ENCODE measurements at regions not wholly inside any gene's neighbourhood (a gene's known extent, or its start where the extent isn't known, plus 50 kb on each side); places are given as distances from the start of the nearest gene placed in this dataset.
"Not testable (repeated sequence)": the region's sequence is repeated elsewhere in the genome, so short reads cannot be mapped to it uniquely, and the experiment has no call there.

DNA sequence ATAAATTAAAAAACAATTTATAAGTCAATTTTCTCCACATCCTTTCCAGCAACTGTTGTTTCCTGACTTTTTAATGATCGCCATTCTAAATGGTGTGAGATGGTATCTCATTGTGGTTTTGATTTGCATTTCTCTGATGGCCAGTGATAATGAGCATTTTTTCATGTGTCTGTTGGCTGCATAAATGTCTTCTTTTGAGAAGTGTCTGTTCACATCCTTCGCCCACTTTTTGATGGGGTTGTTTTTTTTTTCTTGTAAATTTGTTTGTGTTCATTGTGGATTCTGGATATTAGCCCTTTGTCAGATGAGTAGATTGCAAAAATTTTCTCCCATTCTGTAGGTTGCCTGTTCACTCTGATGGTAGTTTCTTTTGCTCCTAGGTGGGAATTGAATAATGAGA lies 539.4 kb downstream of the ADCYAP1 start:
- H3K36me3 ChIP-seq (ENCODE audit: insufficient read depth, low read length); H3K4me3 ChIP-seq (ENCODE audit: low read length); H3K4me1 ChIP-seq (ENCODE audit: insufficient read depth, low read length); H2AFZ ChIP-seq (ENCODE audit: low read depth, low read length); H3K27me3 ChIP-seq (ENCODE audit: insufficient read depth, low read length); H3K9me3 ChIP-seq (ENCODE audit: low read length): not testable (repeated sequence)

DNA sequence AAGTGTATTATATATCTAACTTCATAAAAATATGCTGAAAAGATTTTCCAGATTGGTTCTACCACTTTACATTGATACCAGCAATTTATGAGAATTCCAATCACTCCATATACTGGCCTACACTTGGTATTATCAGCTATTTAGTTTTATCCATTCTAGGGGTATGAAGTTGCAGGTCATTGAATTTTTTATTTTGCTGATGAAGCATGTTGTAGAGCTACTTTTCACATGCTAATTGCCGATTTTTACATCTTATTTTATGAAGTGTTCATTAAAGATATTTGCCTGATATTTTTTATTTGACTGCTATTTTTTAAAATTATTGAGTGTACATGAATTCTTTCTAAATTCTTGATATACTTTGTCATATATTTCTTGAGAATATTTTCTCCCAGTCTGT lies 542.1 kb downstream of the ADCYAP1 start:
- Histone ChIP-seq H3K36me3 (ENCODE audit: insufficient read depth, low read length) (no peaks in the 10 kb centered on the region), H2AFZ (ENCODE audit: low read depth, low read length) (no peak overlapping the region), H3K4me1 (ENCODE audit: insufficient read depth, low read length) (no peaks in the 10 kb centered on the region), H3K27me3 (ENCODE audit: insufficient read depth, low read length) (no peaks in the 10 kb centered on the region), H3K9me3 (ENCODE audit: low read length) (no peaks in the 10 kb centered on the region), H3K4me3 (ENCODE audit: low read length) (no peak overlapping the region)

DNA sequence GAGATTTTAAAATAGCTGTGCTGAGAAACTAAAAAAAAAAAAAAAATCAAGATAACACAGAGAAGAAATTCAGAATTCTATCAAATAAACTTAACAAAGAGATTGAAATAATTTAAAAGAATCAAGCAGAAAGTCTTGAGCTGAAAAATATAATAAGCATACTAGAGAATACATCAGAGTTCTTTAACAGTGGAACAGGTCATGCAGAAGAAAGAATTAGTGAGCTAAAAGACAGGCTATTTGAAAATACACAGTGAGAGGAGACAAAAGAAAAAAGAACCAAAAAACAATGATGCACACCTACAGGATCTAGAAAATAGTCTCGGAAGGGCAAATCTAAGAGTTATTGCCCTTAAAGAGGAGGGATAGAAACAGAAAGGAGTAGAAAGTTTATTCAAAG lies 548.1 kb downstream of the ADCYAP1 start:
- Histone ChIP-seq H3K9me3 (ENCODE audit: low read length) (no peaks in the 10 kb centered on the region), H3K27me3 (ENCODE audit: insufficient read depth, low read length) (no peaks in the 10 kb centered on the region), H2AFZ (ENCODE audit: low read depth, low read length) (no peak overlapping the region), H3K4me1 (ENCODE audit: insufficient read depth, low read length) (no peaks in the 10 kb centered on the region), H3K4me3 (ENCODE audit: low read length) (no peak overlapping the region), H3K36me3 (ENCODE audit: insufficient read depth, low read length) (no peaks in the 10 kb centered on the region)

DNA sequence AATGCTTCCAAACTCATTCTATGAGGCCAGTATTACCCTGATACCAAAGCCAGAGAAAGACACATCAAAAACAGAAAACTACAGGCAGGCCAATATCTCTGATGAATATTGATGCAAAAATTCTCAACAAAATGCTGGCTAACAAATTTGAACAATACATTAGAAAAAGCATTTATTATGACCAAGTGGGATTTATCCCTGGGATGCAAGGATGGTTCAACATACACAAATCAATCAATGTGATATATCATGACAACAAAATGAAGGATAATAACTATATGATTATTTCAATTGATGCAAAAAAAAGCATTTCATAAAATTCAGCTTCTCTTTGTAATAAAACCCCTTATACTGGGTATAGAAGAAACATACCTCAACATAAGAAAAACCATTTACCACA lies 550.9 kb downstream of the ADCYAP1 start:
- Histone ChIP-seq H3K36me3 (ENCODE audit: insufficient read depth, low read length) (no peaks in the 10 kb centered on the region), H2AFZ (ENCODE audit: low read depth, low read length) (no peak overlapping the region), H3K9me3 (ENCODE audit: low read length) (no peaks in the 10 kb centered on the region), H3K4me3 (ENCODE audit: low read length) (no peak overlapping the region), H3K27me3 (ENCODE audit: insufficient read depth, low read length) (no peaks in the 10 kb centered on the region), H3K4me1 (ENCODE audit: insufficient read depth, low read length) (no peaks in the 10 kb centered on the region)

DNA sequence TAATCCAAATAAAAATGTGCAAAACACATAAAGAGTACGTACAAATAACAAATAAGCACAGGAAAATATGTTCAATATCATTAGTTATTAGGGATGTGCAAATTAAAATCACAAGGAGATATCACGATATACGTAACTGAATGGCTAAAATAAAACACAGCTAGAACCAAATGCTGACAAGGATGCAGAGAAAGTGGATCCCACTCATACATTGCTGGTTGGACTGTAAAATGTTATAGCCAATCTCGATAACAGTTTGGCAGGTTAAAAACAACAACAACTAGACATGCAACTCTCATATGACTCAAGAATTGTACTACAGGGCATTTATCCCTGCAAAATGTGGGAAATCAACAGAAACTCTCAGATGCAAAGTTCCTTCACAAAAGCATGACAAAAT lies 553.9 kb downstream of the ADCYAP1 start:
- no peaks in the 10 kb centered on the region for H3K27me3 ChIP-seq (ENCODE audit: insufficient read depth, low read length)
- no peaks in the 10 kb centered on the region for H3K36me3 ChIP-seq (ENCODE audit: insufficient read depth, low read length)
- H3K4me3 ChIP-seq (ENCODE audit: low read length): no peak overlapping the region
- H3K9me3 ChIP-seq (ENCODE audit: low read length): no peaks in the 10 kb centered on the region
- no peaks in the 10 kb centered on the region for H3K4me1 ChIP-seq (ENCODE audit: insufficient read depth, low read length)
- H2AFZ ChIP-seq (ENCODE audit: low read depth, low read length): no peak overlapping the region

DNA sequence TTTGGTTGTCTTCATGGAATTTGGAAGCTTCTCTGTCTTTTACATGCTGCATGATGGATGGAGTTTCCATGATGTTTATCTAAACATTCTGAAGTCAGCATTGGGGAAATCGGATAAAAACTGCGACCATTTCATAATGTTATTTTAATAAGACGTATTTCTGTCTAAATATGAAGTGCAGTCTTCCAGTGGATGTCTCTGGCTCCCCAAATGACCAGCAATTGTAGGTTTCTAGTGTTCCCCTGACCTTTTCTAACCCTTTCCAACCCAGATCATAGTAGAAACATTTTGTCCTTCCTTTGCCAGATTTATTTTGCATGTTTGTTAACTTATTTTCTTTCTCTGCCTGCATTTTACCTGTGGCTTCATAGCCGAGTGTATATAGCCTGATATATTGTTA lies 559.3 kb downstream of the ADCYAP1 start:
- no peak overlapping the region for H2AFZ ChIP-seq (ENCODE audit: low read depth, low read length)

DNA sequence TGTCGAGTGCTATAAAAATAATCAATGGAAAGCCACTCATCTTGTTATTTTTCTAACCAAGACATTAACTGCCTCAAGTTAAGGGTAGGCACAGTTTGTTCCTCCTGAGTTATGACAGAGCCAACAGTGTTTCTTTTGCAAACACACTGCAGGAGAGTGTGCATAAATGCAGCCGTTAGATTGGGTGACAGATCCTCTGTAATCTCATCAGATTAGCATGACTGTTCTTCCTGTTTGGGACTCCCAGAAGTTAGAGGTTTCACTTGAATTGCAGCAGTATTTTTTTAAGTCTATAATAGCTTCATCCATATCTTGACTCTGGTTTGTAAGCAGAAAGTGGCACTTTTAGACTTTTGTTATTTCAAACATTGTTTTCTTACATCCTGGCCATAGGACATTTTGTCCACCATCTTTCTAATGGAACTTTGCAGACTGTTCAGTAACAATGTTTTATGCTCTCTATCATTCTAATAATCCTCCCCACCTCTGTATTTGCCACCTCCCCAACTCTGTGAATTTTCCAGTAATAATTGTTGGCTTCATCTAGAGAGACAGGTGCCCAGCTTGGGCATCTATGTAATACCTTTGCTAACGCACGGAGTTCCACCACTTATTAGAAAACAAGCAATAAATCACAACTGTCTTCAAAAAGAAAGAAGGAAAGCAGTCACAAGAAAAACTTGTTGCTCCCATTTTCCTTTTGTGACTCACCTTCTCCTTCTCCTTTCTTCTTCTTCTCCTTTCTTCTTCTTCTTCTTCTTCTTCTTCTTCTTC lies 560.0 kb downstream of the ADCYAP1 start:
- H3K9me3 ChIP-seq (ENCODE audit: low read length): no peaks in the 10 kb centered on the region
- no peak overlapping the region for H2AFZ ChIP-seq (ENCODE audit: low read depth, low read length)
- no peaks in the 10 kb centered on the region for H3K4me1 ChIP-seq (ENCODE audit: insufficient read depth, low read length)
- no peaks in the 10 kb centered on the region for H3K36me3 ChIP-seq (ENCODE audit: insufficient read depth, low read length)
- H3K27me3 ChIP-seq (ENCODE audit: insufficient read depth, low read length): no peaks in the 10 kb centered on the region
- H3K4me3 ChIP-seq (ENCODE audit: low read length): no peak overlapping the region

More for the DNA sequence above, 559.3 kb downstream of the ADCYAP1 start:
- no peaks in the 10 kb centered on the region for H3K4me1 ChIP-seq (ENCODE audit: insufficient read depth, low read length)
- H3K36me3 ChIP-seq (ENCODE audit: insufficient read depth, low read length): no peaks in the 10 kb centered on the region
- no peaks in the 10 kb centered on the region for H3K27me3 ChIP-seq (ENCODE audit: insufficient read depth, low read length)
- H3K4me3 ChIP-seq (ENCODE audit: low read length): no peak overlapping the region
- no peaks in the 10 kb centered on the region for H3K9me3 ChIP-seq (ENCODE audit: low read length)

DNA sequence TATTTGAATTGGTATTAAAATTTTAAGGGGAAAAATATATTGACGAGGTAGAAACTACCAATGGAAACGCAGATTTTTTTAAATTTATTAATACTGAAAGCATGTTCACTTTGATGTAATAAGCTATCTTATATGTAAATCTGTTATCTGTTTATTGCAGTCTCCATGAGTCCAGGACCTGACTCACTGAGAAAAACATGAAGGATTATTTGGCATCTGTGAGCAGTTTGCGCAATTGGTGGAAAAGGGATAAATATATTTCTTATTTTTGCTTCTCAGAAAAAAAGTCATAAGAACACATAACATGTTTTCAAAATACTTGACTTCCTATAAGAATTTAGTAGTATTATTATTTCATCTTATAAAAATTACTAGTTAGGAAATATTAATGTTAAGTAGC lies 561.4 kb downstream of the ADCYAP1 start:
- Histone ChIP-seq H3K9me3 (ENCODE audit: low read length) (no peaks in the 10 kb centered on the region), H3K4me3 (ENCODE audit: low read length) (no peak overlapping the region), H3K4me1 (ENCODE audit: insufficient read depth, low read length) (no peaks in the 10 kb centered on the region), H3K27me3 (ENCODE audit: insufficient read depth, low read length) (no peaks in the 10 kb centered on the region), H2AFZ (ENCODE audit: low read depth, low read length) (no peak overlapping the region), H3K36me3 (ENCODE audit: insufficient read depth, low read length) (no peaks in the 10 kb centered on the region)

DNA sequence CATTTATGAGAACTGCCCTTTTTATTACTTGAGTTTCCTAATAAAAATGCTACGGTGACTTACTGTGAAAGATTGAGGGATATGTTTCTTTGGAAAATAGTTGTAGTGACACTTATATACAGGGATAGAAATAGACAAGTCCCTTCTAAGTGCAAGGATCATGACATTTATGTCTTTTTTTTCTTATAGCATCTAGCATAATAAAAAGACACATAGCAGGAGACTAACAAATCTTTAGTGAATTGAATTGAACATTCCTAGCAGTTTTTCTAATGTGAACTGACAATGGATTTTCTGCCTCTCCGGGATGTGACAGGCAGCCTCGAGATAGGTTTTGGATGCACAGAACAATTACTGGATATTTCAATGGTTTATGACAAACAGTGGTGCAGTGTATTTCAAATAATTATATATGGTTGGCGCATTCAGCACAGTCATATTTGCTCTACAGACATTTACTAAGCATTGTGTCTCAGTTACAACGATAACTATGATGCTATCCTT lies 562.8 kb downstream of the ADCYAP1 start:
- Histone ChIP-seq H3K4me1 (ENCODE audit: insufficient read depth, low read length) (no peaks in the 10 kb centered on the region), H3K27me3 (ENCODE audit: insufficient read depth, low read length) (no peaks in the 10 kb centered on the region), H2AFZ (ENCODE audit: low read depth, low read length) (no peak overlapping the region), H3K9me3 (ENCODE audit: low read length) (no peaks in the 10 kb centered on the region), H3K4me3 (ENCODE audit: low read length) (no peak overlapping the region), H3K36me3 (ENCODE audit: insufficient read depth, low read length) (no peaks in the 10 kb centered on the region)

DNA sequence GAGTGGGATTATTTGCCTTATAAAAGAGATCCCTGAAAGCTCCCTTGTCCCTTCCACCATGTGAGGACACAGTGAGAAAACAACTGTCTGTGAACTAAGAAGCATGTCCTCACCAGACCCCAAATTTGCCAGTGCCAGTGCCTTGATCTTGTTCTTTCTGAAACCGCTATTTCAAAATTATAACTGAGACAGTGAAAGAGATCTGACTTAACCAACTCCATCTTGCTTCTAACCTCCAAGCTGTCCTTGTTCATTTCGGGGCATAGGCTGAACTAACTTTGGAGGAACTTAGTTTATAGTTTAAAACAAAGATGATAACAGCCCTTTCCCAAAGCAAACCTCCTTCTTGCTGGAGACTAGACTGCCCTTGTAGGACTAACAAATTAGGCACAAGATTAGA lies 563.9 kb downstream of the ADCYAP1 start:
- Histone ChIP-seq H3K4me3 (ENCODE audit: low read length) (no peak overlapping the region), H3K27me3 (ENCODE audit: insufficient read depth, low read length) (no peaks in the 10 kb centered on the region), H2AFZ (ENCODE audit: low read depth, low read length) (no peak overlapping the region), H3K9me3 (ENCODE audit: low read length) (no peaks in the 10 kb centered on the region), H3K36me3 (ENCODE audit: insufficient read depth, low read length) (no peaks in the 10 kb centered on the region), H3K4me1 (ENCODE audit: insufficient read depth, low read length) (no peaks in the 10 kb centered on the region)

DNA sequence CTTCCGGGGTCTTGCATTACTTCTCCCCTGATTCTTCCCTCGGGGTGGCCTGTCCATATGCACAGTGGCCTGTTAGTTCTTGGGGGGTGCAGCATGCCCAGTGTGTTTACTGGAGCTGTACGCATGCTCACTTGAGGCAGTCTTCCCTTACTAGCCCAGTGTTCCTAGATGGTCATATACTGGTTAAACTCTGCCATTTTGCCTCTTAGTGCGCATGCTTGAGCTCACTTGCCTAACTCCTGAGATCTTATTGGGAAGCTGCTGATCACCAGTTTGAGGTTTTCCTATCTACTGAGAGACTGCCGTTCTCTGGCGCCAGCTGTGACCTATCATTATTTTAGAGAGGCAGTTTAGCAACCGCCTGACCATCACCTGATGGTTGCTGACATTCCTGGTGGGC lies 571.2 kb downstream of the ADCYAP1 start:
- H2AFZ ChIP-seq (ENCODE audit: low read depth, low read length): no peak overlapping the region
- no peaks in the 10 kb centered on the region for H3K36me3 ChIP-seq (ENCODE audit: insufficient read depth, low read length)
- H3K27me3 ChIP-seq (ENCODE audit: insufficient read depth, low read length): no peaks in the 10 kb centered on the region
- no peaks in the 10 kb centered on the region for H3K9me3 ChIP-seq (ENCODE audit: low read length)
- no peaks in the 10 kb centered on the region for H3K4me1 ChIP-seq (ENCODE audit: insufficient read depth, low read length)
- no peak overlapping the region for H3K4me3 ChIP-seq (ENCODE audit: low read length)

DNA sequence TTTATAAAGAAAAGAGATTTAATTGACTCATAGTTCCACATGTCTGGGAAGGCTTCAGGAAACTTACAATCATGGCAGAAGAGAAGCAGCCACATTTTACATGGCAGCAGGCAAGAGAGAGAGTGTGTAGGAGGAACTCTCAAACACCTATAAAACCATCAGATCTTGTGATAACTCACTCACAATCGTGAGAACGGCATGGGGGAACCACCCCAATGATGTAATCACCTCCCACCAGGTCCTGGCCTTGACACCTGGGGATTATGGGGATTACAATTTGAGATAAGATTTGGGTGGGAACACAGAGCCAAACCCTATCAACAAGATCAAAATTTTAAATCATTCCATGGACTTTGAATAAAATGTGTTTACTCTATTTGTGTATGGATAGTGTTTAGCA lies 575.6 kb downstream of the ADCYAP1 start:
- no peaks in the 10 kb centered on the region for H3K4me1 ChIP-seq (ENCODE audit: insufficient read depth, low read length)
- no peaks in the 10 kb centered on the region for H3K36me3 ChIP-seq (ENCODE audit: insufficient read depth, low read length)
- no peak overlapping the region for H2AFZ ChIP-seq (ENCODE audit: low read depth, low read length)
- no peaks in the 10 kb centered on the region for H3K27me3 ChIP-seq (ENCODE audit: insufficient read depth, low read length)
- no peaks in the 10 kb centered on the region for H3K9me3 ChIP-seq (ENCODE audit: low read length)
- H3K4me3 ChIP-seq (ENCODE audit: low read length): no peak overlapping the region

DNA sequence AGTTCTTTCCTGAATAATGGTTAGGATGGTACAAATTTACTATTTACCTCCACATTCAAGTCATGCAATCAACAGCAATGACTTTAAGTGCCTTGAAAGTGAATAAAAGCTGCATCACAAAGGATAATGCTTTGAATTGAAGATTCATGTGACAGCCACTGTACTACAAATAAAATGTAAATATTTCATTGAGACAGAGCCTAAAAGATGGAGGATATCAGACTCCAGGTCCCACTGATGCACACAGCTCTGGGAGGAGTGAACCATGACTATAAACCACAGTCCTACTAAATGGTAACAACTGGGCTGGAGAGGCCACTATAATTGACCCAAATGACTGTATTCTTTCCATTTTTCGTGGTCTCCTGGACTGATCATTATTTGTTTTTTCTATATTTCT lies 576.9 kb downstream of the ADCYAP1 start:
- Histone ChIP-seq H3K27me3 (ENCODE audit: insufficient read depth, low read length) (no peaks in the 10 kb centered on the region), H3K36me3 (ENCODE audit: insufficient read depth, low read length) (no peaks in the 10 kb centered on the region), H3K9me3 (ENCODE audit: low read length) (no peaks in the 10 kb centered on the region), H2AFZ (ENCODE audit: low read depth, low read length) (no peak overlapping the region), H3K4me3 (ENCODE audit: low read length) (no peak overlapping the region), H3K4me1 (ENCODE audit: insufficient read depth, low read length) (no peaks in the 10 kb centered on the region)

DNA sequence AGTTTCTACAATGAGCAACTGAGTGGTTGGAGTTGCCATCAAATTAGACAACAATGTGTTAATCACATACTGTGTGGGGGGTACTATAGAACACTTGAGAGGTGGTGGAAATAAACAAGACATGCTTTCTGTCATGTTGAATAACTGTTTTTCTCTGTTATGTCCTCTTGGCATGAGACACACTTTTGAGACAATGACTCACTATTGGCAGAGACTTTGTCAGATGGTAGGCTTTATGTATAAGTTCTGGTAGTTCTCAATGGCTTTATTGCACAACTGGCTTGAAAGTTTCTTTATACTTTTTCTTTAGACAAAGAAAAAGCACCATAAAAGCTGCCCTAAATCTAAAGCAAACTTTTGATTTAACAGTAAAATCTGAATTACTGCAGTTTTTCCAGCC lies 578.7 kb downstream of the ADCYAP1 start:
- Histone ChIP-seq H3K9me3 (ENCODE audit: low read length) (no peaks in the 10 kb centered on the region), H3K4me1 (ENCODE audit: insufficient read depth, low read length) (no peaks in the 10 kb centered on the region), H3K4me3 (ENCODE audit: low read length) (no peak overlapping the region), H2AFZ (ENCODE audit: low read depth, low read length) (no peak overlapping the region), H3K36me3 (ENCODE audit: insufficient read depth, low read length) (no peaks in the 10 kb centered on the region), H3K27me3 (ENCODE audit: insufficient read depth, low read length) (no peaks in the 10 kb centered on the region)
